HG03342 (cell line): ENCODE measurements at regions not wholly inside any gene's neighbourhood (a gene's known extent, or its start where the extent isn't known, plus 50 kb on each side); places are given as distances from the start of the nearest gene placed in this dataset.
A peak's percentile ranks its signal among the peaks of the same experiment; 100 is the strongest.

ENCODE experiments used
- ATAC-seq: cut with Tn5 transposase; IDR thresholded peaks from one replicate; pipeline ENCODE4 v1.9.1; 2021; ENCODE audit warnings: mild to moderate bottlenecking, moderate library complexity; ENCODE audit not compliant: unreplicated experiment

- no peak for ATAC-seq
Measured at GRCh38 chr2:186276909-186277308, 209.2 kb upstream of the ZC3H15 start.

DNA sequence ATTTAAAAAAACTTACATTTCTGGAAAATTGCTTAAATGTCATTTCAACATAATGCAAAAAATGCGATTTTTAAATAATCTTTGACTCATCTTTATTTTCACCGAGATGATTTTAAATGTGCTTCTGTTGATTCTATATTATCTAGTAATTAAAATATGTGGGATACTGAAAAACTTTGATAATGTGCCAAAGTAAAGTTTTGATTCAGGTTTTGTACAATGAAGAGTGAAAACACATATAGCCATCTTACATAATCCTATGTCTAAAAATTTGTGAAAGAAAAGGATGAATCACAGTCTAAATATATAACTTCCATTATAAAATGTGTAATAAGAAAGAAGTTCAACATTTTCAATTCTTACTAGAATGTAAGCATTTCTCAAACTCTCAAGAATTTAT, 204.3 kb upstream of the ZC3H15 start:
- no peak for ATAC-seq

GRCh38 chr2:186294248-186294888, 191.7 kb upstream of the ZC3H15 start:
- ATAC-seq: no peak

GRCh38 chr2:186299610-186300009, 186.4 kb upstream of the ZC3H15 start:
- no peak for ATAC-seq

GRCh38 chr2:186302263-186302662, 183.8 kb upstream of the ZC3H15 start:
- ATAC-seq: no peak

- ATAC-seq: no peak
Measured at GRCh38 chr2:186303091-186303490, 183.0 kb upstream of the ZC3H15 start.

DNA sequence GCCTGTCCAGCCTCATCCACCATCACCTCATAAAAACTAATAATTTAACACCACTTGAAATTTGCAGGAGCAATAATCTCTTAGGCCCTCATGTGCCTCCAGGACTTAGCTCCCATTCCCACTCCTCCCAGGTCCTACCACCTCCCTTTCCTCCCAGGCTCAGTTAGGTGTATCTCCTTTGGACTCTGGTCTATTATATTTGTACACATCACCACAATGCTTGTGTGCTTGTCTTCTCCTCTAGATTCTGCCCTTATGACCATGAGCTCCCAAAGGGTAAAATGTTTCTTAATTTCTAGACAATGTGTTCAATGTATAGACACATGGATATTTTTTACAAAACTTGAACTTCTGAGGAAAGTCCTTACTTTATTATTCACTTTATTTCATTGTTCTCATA, 182.0 kb upstream of the ZC3H15 start:
- no peak for ATAC-seq

- no peak for ATAC-seq
Measured at GRCh38 chr2:186306754-186307153, 179.3 kb upstream of the ZC3H15 start.

DNA sequence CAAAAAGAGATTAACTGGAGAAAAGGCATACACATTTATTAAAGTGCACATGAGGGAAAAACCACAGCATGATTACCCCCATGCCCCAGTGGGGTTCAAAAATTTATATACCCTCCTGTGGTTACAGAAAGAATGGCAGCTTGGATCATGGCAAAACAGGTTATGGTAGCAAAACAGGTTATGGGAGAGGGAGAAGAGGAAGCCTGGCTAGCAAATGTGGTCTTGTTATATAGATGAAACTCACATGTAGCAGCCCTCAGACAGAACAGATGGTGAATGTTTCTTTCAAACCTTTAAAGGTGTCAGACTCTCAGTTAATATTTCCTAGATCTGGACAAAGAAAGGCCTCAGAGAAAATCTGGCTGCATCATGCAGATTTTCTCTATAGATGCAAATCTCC, 178.2 kb upstream of the ZC3H15 start:
- no peak for ATAC-seq

- no peak for ATAC-seq
Measured at GRCh38 chr2:186308347-186308746, 177.7 kb upstream of the ZC3H15 start.

DNA sequence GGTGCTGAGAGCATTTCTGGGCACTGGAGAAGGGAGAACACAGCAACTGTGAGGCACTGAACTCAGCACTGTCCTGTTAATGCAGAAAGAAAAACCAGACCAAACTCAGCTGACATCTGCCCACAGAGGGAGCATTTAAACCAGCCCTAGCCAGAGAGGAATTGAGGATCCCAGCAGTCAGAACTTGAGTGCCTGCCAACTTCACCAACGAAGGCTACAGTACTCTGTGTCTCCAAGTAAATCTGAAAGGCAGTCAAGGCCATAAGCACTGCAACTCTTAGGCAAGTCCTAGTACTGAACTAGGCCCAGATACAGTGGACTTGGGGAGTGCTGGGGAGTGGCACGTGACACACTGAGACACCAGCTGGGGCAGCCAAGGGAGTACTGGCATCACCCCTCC, 176.2 kb upstream of the ZC3H15 start:
- ATAC-seq: no peak

DNA sequence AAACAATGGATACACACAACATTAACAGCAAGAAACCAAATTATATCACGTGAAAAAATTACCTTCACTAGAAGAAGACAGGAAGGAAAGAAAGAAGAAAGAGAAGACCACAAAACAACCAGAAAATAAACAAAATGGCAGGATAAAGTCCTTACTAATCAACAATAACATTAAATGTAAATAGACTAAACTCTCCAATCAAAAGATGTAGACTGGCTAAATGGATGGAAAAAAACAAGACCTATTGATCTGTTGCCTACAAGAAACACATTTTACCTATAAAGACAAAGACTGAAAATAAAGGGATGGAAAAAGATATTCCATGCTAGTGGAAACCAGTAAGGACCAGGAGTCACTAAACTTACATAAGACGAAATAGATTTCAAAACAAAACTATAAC, 167.0 kb upstream of the ZC3H15 start:
- ATAC-seq: no peak

DNA sequence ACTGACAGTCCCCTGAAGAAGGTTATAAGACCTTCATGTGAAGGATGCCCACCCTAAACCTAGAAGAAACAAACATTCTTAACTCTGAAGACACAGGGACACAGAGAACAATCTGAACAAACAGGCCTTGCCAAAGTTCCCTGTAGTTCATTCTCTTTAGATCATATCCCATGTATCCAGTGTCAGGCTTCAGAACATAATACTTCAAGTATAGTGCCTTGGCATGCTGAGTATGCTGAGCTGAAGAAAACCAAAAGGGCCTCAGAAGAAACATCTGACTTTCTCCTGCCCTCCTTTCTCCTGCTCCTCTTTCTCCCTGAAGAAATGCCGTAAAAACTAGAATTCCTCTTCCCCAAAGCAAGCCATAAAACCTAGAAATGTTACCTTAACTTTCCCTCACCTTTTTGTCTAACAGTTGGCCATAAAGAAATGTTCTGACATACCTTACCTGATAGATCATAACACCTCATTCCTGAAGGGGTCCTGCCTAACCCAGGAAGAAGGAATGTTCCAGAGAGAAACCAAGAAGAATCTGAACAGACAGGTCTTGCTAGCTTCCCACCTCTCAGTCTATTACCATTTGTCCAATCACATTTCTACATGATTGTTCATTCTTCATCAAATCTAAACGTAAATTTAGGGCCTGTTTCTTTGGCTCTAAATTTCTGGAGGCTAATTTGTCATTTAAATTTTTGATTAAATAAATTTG, 160.1 kb upstream of the ZC3H15 start:
- no peak for ATAC-seq

- peak; percentile 57 for ATAC-seq
Measured at GRCh38 chr2:186327251-186327868, 158.7 kb upstream of the ZC3H15 start.

- no peak for ATAC-seq
Measured at GRCh38 chr2:186328838-186329237, 157.2 kb upstream of the ZC3H15 start.

- no peak for ATAC-seq
Measured at GRCh38 chr2:186330050-186330449, 156.0 kb upstream of the ZC3H15 start.

GRCh38 chr2:186339716-186340115, 146.3 kb upstream of the ZC3H15 start:
- ATAC-seq: no peak

DNA sequence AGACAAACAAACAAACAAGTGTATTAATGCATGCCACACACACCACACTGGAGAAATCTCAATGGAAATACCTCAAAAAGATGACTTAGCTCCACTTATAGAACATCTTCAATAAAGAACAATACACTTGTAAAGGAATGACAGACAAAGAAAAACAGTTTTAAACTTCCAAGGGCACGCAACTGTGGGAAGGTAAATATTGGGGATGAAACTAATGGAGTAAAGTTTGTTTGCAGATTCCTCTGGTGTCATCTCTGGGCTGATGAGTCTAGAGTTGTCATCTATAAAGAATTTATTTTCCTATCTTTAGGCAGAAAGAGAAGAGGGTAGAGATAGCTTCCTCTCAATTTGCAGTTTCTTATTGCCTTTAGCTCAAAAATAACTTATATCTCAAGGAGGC, 144.0 kb upstream of the ZC3H15 start:
- no peak for ATAC-seq

GRCh38 chr2:186345745-186346144, 140.3 kb upstream of the ZC3H15 start:
- no peak for ATAC-seq

DNA sequence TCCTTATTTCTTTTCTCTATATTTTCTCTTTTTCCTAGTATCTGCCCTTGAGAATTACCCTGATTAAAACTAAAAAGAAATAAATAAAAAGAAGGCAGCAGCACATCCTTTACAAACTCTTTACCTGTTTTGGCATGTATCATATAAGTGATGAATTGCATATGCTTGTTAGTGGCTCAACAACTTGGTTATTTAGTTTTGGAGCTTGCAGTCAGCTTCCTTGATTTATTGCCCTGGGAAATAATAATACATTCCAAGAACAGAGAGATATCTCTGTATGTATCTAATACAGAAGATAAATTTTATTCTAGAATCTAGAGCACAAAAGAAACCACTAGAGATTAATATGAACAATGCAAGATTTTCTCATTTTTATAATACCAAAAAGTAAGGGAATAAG, 139.8 kb upstream of the ZC3H15 start:
- no peak for ATAC-seq

- no peak for ATAC-seq
Measured at GRCh38 chr2:186347472-186347871, 138.6 kb upstream of the ZC3H15 start.

- no peak for ATAC-seq
Measured at GRCh38 chr2:186348200-186348599, 137.9 kb upstream of the ZC3H15 start.
